GM23248 (cell line): ENCODE measurements at regions not wholly inside any gene's neighbourhood (a gene's known extent, or its start where the extent isn't known, plus 50 kb on each side); places are given as distances from the start of the nearest gene placed in this dataset.

Experiments
- EZH2 ChIP-seq: fragments of 200-600 bp; sonication (generic); IDR thresholded peaks from 2 replicates; pipeline ENCODE4 v1.6.1; 2018; ENCODE audit warnings: antibody characterized with exemption, mild to moderate bottlenecking; ENCODE audit not compliant: insufficient read depth, poor library complexity, severe bottlenecking
- EZH2phosphoT487 ChIP-seq: fragments of 200-600 bp; sonication (generic); IDR thresholded peaks from 2 replicates; pipeline ENCODE4 v1.6.1; 2018; ENCODE audit warnings: antibody characterized with exemption, moderate library complexity, mild to moderate bottlenecking, low read depth; ENCODE audit not compliant: insufficient read depth

- no peak for TF ChIP-seq EZH2
- TF ChIP-seq EZH2phosphoT487, result no peak
Measured at GRCh38 chr2:9744256-9745004, 98.8 kb upstream of the TAF1B start.
